NCI-H2029 treated with DMSO at 0.1 percent for 48 hours (cell line): ENCODE measurements at regions not wholly inside any gene's neighbourhood (a gene's known extent, or its start where the extent isn't known, plus 50 kb on each side); places are given as distances from the start of the nearest gene placed in this dataset.
"Not testable (repeated sequence)": the region's sequence is repeated elsewhere in the genome, so short reads cannot be mapped to it uniquely, and the experiment has no call there.

ENCODE experiments used
- DNase-seq: peaks from one replicate; lab custom pipeline; 2025; lab: John Stamatoyannopoulos, UW

DNA sequence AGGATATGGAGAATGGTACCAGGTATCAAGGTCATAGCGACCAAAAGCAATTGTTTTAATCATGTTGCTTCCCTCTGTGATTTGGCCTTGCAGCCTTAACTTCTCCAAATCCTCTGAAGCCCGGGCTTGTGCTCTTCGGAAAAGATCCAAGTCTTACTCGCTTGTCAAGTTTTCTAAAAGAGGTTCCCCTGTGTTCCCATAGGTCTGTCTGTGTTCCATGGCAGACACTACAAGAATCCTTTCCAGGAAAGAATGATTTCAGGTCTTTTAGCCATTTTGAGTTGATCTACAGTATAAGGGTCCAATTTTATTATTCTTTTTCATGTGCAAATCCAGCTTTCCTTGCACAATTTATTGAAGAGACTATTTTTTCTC, 710.6 kb upstream of the DIAPH2 start:
- DNase-seq, result no peak

GRCh38 chrX:95974890-95975289, 709.8 kb upstream of the DIAPH2 start:
- DNase-seq, result no peak

- DNase-seq, result no peak
Observed at GRCh38 chrX:95995583-95995982, 689.1 kb upstream of the DIAPH2 start.

DNA sequence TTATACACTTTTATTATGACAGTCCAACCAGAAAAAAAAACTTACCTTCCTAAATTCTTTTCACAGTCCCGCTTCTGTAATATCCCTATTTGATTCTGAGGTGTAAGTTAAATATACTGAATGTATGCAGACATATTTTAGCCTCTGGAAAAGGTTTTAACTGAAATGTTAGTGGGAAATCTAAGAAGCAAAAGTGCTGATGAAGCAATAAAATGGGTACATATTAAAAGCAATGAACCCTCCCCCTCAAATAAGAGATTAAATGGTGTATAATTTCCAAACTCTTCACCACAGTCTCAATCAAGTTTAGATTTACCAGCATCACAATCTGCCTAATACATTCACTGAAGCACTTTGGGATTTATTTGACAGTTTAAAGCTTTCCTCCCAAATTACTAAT, 688.3 kb upstream of the DIAPH2 start:
- no peak for DNase-seq

DNA sequence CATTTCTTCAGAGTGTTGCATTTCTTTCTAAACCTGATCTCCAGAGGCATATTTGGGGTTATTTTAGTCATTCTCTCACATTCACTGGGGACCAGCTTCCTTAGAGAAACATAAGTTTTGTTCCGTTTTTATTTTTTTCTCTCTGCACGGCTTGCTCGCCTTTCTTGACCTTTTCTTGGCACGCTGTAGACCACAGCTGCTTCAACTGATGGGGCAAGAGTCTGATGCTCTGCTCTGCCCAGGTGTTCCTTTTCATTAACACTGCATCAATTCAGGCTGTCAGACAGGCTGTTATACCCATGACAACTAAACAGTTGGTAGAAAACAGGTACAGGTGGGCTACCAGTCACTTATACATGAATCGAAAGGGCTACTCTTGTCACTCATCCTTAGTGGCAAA, 682.2 kb upstream of the DIAPH2 start:
- DNase-seq, result no peak

DNA sequence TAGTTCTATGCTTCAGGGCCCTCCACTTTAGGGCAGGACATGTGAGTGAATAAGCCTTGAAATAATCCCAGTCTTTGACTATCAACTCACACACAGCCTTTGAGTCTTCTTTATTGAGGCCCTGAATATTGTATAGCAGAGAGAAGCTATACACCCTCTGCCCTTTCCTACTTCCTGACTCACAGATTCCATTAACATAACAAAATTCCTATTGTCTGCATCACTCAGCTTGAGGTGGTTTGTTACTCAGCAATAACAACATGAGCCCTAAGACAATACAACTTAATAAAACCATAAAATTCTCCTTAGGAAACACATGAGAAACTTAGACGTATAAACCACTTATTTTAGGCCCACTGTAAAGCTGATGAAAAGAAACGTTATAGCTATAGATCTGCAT, 680.3 kb upstream of the DIAPH2 start:
- no peak for DNase-seq

DNA sequence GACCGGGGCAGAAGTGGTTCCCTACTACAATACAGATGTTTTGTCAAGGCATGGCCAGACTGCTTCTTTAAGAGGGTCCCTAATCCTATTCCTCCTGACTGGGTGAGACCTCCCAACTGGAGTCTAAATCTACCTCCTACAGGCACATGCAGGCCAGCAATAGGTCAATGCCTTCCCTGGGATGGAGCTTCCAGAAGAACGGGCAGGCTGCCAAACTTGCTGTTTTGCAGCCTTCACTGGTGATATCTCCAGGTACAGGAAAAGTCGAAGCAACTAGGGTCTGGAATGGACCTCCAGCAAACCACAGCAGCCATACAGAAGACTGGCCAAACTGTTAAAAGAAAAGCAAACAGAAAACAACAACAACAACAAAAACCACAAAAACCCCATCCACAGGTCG, 678.4 kb upstream of the DIAPH2 start:
- DNase-seq, result no peak

GRCh38 chrX:96027407-96027806, 657.2 kb upstream of the DIAPH2 start:
- no peak for DNase-seq

DNA sequence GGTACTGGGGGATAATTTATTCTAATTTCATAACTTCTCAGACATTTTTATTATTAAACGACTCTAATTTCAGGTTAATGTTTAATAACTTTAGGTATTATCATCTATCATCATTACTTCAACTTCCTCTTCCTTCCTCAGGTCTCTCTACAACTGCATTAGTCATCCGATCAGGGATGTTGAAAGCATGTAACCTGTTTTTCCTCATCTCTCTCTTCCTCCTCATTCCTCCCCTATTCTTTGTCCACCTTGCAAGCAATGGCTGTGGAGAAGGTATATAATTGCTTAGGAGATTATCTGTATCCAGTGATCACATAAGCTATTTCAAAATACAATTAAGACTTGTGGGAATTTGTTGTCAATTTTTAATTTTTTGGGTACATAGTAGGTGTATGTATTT, 632.6 kb upstream of the DIAPH2 start:
- DNase-seq, result no peak

DNA sequence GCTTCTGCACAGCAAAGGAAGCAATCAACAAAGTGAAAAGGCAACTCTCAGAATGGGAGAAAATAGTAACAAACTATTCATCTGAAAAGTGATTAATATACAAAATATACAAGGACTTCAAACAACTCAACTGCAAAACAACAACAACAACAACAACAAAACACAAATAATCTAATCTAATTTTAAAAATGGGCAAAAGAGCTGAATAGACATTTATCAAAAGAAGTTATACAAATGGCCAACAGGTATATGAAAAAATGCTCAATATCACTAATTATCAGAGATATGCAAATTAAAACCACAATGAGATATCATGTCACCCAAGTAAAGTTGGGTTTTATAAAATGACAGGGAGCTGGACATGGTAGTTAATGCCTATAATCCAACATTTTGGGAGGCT, 602.8 kb upstream of the DIAPH2 start:
- no peak for DNase-seq

DNA sequence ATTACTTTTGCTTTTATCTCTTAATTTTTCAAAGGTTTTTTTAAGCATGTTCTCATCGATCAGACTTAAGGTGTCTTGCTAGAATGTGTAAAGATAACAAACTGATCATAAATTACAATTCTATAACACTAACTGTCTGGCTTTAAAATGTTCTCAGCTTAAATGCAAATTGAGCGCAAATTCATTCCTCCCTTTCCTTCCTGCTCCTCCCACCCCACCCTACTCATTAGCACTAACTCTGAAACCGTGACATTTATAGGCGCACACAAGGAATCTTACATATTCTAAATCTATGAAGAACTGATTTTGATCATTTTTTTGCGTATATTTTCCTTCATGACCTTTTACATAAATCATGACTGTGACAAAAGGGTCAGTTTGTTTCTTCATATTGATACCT, 590.0 kb upstream of the DIAPH2 start:
- DNase-seq, result no peak

DNA sequence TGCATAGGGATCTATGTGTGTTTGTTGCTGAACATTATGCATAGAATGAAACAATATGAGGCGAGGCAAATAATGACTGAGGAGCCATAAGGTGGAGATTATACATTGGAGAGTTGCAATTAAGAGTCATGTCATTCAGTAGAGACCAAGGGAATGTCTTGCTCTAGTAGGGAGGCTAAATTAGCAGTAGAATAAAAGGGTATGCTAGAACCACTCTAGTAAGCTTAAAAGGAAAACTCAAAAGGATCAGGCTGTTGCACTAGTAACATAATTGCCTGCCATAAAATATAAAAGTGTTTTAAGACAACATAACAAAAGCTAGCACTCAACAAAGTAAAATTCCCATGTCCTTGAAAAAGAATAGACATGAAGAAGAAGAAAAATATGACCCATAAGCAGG, 586.2 kb upstream of the DIAPH2 start:
- DNase-seq, result no peak

- DNase-seq, result peak; percentile 1
Observed at GRCh38 chrX:96102997-96103396, 581.6 kb upstream of the DIAPH2 start.

GRCh38 chrX:96112689-96113088, 572.0 kb upstream of the DIAPH2 start:
- no peak for DNase-seq

GRCh38 chrX:96126182-96126581, 558.5 kb upstream of the DIAPH2 start:
- DNase-seq, result no peak

- not testable (repeated sequence) for DNase-seq
Observed at GRCh38 chrX:96128058-96128457, 556.6 kb upstream of the DIAPH2 start.

DNA sequence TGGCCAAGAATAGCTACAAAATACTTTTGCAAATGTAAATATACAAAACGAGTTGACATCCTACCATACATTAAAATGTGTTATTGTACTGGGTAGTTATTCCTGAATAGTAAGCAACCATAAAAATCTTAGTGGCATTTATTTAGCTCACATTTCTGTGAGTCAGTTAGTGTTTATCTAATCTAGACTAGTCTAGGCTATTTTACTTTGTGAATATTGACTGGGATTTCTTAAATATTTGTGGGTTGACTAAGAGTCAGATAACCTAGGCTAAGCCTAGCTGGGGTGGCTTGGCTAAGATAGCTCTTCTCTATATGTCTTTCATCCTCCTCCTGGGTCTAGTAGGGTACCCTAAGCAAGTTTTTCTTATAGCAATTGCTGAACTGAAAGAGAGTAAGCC, 543.8 kb upstream of the DIAPH2 start:
- DNase-seq, result no peak

DNA sequence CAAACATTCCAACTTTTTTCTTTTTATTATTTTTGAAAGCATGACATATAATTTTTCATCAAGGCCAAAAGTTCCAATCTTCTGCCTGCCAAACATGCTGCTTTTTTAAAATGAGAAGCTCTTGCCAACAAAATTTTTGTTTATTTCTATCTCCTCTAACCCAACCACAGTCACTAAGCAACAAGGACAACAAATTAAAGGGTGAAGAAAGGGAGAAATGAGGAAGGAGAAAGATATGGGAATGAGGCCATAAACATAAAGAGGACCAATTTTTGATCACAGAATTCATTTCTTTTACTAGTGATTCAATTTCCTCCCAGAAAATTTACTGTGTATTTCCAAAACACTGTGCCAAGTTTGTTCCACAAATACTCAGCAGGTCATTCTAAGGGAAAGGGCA, 537.0 kb upstream of the DIAPH2 start:
- DNase-seq, result no peak

- DNase-seq, result no peak
Observed at GRCh38 chrX:96170626-96171025, 514.0 kb upstream of the DIAPH2 start.

- no peak for DNase-seq
Observed at GRCh38 chrX:96176921-96177320, 507.7 kb upstream of the DIAPH2 start.

DNA sequence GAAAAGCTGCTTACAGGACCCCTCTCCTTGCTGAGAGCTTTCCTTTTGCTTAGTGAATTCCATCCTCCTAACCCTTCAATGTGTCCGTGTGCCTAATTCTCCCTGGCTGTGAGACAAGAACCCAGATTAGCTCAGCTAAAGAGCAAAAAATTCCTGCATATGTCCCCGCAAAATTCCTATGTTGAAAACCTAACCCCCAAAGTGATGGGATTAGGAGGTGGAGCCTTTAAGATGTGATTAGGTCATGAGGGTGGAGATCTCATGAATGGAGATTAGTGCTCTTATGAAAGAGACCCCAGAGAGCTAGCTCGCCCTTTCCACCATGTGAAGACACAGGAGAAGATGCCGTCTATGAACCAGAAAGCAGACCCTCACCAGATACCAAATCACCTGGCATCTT, 503.0 kb upstream of the DIAPH2 start:
- DNase-seq, result no peak

DNA sequence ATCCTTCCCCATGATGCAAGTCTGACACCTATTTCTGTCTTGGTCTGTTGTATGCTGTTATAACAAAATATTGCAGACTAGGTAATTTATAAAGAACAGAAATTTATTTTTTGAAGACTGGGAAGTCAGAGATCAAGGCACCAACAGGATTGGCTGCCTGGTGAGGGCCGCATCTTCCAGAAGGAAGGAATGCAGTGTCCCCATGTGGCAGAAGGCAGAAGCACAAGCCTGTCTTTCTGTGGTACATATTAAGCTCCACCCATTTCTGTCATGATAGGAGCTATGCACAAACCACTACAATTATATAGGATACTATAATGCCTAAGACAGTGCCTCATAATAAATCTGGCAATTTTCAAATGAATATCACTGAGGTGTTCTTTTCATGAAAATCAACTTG, 502.3 kb upstream of the DIAPH2 start:
- no peak for DNase-seq

DNA sequence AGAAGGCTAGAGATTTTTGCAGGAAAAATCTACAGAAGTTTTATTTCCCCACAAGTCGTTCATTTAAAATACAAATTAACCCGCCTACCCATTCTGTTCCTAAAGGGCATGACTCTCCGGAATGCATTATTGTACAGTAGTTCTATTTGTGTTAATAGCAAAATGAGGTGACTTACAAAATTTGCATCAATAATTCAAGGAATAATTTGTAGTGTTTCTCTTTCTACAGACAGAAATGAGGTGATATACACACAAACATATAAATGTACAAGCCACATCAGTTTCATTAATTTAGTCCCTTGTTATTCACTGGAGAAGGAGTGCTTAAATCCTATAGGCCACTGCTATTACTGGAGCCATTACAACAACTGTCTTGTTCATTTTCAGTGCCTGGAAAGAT, 501.3 kb upstream of the DIAPH2 start:
- no peak for DNase-seq

DNA sequence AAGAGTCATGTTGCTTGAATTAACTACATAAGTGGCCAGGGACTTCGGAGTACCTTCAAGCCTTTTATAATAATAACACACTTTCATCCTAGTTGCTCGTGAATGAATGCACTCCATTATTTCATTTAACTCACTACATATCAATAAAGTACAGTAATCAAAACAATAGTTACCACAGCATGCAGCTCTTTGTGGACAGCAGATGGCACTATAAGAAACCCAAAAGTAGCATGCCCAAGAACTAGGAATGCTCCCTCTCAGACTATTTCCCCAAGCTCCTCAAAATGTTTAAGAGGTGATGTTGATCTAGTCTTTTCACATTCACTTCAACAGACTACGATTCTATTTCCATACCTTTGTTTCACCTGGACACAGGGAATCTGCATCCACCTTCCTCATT, 500.8 kb upstream of the DIAPH2 start:
- no peak for DNase-seq

GRCh38 chrX:96204928-96205327, 479.7 kb upstream of the DIAPH2 start:
- DNase-seq, result no peak
